CD4-positive, alpha-beta T cell treated with Interleukin-17A for 1 hour (primary cell): ENCODE measurements at regions not wholly inside any gene's neighbourhood (a gene's known extent, or its start where the extent isn't known, plus 50 kb on each side); places are given as distances from the start of the nearest gene placed in this dataset.
"Not testable (repeated sequence)": the region's sequence is repeated elsewhere in the genome, so short reads cannot be mapped to it uniquely, and the experiment has no call there.

ENCODE experiments used
- DNase-seq: peaks from one replicate; pipeline ENCODE4 v3.0.0-alpha.2; 2020

DNA sequence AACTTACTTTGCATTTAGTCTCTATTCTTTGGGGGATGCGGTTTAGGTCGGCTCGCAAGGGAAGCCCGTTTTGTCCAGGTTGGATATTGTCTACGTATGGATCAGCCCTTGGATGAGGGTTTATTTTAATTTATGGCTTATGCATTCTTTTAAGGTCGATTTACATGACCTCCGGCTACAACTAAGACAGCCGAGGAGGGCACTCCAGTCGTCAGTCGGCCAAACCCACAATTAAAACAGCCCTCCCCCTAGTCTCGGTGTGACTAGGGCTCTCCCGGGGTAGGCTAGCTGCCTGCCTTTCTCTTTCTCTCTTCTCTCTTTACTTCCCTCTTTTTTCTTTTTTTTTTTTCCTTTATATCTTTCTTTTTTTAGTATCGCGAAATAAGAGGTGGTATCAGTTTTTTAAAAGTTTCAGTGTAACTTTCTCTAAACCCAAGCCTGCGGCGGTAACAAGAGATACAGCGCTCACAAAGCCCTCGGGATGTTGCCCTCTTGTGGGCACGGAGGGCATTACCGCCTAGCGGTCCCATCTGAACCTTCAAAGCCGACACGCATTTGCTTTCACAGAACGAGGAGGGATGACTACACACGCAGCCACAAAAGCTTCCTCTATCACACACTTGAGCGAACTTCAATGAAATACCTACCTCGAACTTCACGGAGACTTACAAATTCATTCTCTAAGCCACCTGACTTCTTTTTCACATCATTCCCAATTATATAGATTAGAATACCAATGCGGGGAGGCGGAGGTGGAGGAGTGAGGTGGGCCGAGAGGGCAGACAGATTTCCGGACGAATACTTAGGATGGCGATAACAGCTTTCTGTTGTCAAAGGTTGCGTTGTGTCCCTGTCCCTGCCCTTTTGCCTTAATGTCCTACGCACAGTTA, 132.3 kb upstream of the C11orf58 start:
- DNase-seq, result peak; percentile 81

DNA sequence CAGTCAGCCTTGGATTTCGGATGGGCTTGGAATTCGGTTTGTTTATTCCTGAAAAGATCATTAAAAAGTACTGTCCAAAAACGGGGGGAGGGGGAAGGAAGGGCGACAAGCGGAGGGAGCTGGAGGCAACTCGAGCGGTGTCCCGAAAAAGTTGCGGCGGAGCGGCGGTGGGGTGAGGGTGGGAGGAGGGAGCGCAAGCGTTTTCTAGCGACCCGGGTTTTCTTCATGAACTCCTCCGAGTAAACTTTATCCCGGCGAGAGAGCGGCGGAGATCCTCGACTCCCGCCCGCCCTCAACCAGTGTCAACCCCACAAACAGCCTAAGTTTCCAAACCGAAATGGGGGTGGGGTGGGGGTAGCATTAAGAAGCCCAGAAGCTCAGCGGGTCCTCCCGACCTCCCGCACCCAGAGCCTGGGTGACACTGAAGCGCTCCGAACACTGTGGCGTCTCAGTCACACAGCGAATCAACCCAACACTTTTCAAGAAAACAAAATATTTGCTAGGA, 133.0 kb upstream of the C11orf58 start:
- no peak for DNase-seq

DNA sequence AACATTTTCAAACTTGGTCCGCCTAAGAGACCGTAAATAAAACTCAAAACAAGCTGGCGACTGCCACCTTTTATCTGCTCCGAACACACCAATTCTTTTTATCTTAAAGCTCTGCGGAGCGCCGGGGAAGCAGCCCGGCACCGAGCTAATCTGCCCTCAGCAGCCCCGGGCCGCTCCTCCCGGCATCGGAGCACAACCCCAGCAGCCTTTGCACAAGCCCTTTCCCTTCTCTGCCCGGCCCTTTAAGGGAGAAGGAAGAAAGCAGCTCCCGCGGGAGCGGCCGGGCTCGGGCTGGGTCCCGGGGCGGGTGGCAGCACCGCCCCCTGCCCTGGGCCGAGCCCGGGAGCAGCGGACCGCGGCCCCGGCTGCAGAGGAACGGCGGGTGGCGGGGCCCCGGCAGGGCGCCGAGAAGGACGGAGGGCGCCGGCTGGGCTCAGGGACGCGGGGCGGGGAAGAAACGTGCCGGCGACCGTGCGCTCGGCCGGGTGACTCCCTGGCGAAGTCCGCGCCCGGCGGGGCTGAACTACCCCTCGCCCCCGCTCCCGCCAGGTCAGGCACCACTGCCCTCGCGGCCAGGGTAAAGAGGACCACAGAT, 133.6 kb upstream of the C11orf58 start:
- no peak for DNase-seq

DNA sequence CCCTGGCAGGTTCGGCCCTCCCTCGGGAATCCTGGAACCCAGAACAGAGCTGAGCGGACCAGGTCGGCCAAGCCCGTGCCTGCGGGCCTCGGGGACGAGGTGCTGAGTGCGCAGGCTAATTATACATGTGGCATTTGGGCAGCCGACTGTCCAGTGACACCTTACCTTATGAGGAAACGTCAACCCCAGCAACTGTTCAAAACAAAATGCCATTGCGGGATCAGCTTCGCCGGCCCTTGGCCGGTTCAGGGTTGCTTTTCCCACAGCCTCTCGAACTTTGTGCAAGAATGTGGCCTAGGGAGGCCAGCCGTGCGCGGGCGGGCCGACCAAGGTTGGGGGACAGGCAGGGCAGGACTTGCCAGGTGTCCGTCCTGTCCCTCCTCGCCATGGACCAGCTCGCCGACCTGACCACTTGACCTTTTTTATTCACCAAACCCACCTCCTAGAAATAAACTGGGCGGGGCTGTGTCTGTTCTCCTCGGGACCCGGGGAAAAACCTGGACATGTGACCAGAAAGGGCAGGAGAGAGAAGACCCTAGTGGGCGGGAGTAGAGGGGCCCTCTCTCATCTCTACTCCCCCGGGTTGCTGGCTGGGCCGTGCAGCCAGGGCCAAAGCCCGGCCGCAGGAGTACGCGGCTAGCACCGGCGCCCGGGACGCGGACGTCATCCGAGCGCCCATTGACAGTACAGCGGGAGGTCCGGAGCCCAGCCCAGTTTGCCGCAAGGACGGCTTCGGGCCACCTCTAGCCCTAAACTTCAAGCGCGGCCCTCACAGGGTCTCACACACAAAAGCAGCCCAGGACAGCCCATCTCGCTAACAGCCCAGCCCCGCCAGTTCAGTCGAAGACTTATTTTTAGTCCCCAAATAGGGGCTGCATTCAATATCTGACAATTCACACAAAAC, 134.3 kb upstream of the C11orf58 start:
- DNase-seq, result no peak

DNA sequence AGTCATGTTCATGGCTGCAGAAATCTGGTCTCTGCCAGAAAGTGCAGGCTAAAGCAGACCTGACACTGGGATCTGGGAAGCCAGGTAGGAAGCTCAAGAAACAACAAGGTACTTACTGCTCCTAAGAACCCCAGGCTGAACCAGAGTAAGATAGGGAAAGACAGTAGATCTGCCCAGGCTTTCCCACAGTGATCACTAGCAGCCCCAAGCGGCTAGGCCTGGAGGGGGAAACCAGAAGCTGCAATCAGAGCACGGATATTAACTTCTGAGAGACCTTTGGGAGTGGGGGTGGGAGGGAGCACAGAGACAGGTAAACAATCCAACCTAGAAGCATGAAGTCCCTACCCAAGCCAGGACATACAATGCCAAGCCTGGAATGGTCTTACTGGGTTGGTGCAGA, 135.2 kb upstream of the C11orf58 start:
- DNase-seq, result no peak

DNA sequence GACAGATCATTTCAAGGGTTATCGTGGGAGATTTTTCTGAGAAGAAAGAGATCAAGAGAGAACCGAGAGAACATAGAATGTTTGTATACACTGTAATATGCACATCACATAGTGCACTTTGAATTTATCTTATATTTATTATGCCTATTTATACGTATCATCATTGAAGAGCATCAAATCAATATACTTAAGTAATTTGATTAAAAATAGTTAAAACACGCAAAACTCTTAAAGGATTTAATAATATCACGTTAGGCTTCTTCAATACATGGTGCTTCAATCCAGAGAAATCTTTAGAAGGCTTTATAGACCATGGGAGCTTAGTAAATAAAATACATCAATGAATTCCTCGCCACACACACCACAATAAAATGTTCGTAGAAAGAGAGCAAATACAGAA, 139.5 kb upstream of the C11orf58 start:
- DNase-seq, result no peak

DNA sequence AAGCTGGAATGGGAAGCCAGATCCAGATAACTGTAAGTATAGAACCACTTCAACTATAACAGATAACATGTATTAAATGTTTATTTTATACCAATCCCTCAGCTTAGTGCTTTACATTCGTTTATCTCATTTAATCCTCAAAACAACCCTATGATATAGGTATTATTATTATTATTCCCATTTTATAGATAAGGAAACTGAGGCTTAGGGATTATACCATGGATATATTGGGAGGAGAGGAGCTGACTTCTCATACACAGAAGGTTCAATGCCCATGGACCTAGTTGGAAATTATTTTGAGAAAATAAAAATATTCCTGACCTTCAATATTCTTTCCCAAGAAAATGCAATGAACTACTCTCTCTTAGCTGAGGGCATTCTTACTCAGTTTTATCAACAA, 140.4 kb upstream of the C11orf58 start:
- DNase-seq, result no peak

DNA sequence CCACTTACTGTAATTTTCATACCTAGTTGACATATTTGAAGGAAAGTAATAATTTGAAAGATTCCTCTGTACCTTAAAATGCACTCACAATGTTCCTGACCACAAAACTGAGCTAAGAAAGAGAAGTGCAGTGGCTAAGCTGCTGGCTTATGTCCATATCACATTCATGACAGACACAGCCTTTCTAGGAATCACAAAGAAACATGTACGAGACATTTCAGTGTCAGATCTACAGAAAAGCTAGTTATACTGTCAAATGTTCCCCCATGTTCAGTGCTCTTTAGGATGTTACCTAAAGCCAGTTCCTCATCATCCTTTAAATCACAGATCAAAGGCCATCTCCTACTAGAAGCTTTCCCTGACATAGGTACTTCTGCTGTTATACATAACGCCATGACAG, 142.2 kb upstream of the C11orf58 start:
- no peak for DNase-seq

DNA sequence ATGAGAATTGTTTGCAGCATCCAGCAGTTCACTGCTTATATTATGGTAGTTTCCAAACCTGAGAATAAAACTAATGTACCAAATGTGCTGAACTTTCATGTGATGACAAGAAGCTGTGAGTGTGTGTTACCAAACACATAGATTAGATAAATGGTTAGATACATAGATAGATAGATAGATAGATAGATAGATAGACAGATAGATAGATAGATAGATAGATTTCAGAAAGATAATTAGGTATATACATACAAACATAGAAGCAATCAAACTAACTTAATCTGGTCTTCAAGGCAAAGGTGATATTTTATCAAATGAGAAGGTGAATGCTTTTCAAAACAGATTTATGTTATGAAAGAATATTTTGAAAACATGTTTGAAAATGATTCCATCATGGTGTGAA, 147.3 kb upstream of the C11orf58 start:
- no peak for DNase-seq

DNA sequence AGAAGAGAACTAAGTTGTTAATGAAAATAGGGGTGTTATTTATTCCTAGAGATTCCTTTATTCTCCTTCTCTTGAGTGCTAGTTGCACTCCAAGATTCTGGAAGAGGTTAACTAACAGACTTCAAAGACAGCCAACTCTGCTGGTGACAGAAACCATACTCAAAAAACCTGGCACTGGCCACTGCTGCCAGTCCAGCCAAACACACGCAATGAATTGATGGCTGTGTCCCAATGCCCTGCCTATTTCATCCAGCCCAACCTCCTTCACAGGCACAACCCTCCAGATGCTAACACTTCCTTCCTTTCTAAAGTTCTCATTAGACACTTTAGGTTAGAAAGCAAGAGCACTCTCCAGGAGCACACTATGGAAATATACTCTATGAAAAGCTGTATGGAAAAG, 150.8 kb upstream of the C11orf58 start:
- DNase-seq, result no peak

DNA sequence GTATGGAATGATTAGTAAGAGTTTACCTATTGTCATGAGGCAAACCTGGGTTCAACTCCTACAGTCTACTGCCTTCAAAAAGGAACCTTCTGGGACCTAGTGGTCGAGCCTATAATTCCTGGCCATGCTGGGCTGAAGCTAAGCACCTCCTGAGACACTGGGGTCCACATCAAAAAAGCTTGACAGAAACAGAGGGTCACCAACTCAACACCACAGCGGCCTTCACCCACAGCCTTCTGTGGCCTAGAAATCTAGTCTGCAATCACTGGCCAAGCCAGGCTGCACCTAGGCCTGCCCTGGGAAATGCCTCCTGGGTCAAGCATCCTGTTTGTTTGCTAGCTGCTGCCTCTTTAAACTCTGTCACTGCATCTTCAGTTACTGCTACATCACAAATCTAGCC, 153.9 kb upstream of the C11orf58 start:
- no peak for DNase-seq

DNA sequence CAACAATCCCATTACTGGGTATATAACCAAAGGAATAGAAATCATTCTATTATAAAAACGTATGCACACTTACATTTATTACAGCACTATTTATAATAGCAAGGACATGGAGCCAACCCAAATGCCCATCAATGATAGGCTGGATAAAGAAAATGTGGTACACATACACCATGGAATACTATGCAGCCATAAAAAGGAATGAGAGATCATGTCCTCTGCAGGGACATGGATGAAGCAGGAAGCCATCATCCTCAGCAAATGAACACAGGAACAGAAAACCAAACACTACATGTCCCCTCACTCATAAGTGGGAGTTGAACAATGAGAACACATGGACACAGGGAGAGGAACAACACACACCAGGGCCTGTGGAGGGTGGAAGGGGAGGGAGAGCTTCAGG, 157.4 kb upstream of the C11orf58 start:
- DNase-seq, result not testable (repeated sequence)

DNA sequence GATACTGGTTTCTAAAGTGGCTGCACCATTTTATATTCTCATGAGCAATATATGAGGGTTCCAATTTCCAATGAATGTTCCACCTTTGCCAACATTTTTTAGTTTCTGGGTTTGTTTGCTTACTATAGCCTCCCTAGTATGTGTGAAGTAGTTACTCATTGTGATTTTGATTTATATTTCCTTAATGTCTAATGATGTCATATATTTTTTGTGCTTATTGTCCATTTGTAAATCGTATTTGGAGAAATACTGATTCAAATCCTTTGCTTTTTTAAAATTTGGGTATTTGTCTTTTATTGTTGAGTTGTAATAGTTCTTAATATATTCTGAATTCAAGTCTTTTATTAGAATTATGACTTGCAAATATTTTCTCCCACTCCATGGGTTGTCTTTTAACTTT, 161.0 kb upstream of the C11orf58 start:
- DNase-seq, result no peak

DNA sequence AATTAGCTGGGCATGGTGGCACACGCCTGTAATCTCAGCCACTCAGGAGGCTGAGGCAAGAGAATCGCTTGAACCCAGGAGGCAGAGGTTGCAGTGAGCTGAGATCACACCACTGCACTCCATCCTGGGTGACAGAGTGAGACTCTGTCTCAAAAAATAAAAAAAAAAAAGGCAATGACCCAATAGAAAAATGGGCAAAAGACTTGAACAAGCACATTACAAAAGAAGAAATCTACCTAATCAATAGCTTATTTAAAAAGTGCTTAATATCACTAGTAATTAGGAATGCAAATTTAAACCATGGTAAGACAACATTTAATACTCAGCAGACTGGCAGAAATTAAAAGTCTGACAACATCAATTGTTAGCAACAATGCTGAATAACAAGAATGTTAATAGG, 163.6 kb upstream of the C11orf58 start:
- not testable (repeated sequence) for DNase-seq

DNA sequence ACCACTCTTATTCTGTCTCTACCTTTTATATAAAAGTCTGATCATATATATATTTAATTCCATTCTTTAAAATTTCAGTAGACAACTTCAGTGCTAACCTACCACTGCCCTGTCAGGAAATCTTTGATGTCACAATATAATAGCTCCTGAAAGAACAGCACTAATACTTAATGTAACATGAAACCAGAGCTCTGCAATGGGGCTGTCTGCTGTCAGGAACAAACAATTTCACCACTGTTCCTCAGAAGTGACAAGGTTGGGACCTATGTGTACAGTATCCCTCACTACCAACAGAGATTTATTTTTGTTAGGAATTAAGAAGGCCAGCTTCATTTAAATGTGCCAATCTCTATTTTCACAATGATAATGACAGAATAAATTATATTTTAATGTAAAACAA, 165.5 kb upstream of the C11orf58 start:
- DNase-seq, result no peak

DNA sequence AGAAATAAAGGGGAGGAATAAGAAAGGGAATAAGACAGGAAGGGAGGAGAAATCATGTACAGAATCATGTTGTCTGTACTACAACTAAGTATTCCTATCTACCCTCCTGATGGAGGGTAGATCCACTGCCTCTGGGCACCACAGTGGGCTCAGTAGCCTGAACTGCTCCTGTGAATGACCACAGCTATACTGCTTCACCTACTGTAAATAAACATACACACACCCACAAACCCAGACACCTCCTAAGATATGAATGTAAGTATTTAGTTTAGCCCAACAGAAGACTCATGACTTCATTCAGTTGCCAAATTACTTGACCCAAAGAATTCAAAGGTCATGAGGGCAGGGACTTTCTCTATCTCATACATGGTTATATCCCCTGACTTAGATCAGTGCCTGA, 177.3 kb upstream of the C11orf58 start:
- DNase-seq, result no peak

DNA sequence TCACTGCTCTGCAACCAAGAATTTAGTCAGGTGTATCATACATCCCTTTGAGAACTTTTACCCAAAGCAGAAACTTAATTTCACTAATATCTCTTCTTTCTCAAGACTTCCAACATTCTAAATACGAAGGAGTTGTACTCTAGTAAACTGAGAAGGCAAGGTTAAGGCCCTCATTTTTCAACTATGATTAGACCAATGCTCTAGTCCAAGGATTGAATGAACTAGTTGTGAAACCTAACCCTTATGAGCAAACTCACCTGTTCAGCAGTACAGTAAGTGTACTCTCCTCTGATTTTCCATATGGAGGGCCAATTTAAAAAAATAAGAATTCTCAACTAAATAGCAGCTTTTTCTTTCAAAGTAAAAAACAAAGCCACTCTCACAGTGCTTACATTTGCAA, 180.0 kb upstream of the C11orf58 start:
- no peak for DNase-seq

DNA sequence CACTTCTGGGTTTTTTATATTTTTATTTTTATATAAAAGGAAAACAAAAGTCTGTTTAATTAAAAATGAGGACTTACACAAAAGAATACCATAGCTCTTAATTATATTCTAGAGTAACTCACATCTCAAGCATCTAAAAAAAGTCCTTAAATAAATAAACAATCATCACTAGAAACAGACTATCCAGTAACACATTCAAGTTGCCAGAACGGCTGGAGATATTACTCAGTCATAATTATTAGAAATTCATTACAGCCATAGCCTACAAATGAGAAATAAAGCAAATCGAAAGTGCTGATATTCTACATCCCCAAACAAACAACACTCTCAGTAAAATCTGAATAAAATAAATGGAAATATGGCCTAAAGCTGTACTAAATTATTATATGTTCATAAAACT, 182.5 kb upstream of the C11orf58 start:
- DNase-seq, result no peak

DNA sequence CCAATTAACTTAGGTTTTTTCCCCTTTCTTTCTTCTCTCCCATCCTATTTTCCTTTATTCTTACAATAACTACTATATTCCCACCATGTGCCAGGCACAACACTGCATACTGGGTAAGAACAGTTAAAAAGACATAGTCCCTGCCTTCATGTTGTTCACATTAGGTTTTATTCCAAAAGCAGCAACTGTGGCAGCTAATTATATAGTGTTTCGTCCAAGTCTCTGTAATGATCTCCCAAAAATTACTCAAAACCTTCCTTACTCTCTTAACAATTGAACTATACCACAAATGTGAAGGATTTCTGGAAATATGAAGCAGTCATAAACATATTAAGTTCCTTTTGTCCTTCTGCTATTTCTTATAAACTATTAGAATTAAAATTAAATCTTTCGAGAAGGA, 184.1 kb upstream of the C11orf58 start:
- DNase-seq, result no peak

DNA sequence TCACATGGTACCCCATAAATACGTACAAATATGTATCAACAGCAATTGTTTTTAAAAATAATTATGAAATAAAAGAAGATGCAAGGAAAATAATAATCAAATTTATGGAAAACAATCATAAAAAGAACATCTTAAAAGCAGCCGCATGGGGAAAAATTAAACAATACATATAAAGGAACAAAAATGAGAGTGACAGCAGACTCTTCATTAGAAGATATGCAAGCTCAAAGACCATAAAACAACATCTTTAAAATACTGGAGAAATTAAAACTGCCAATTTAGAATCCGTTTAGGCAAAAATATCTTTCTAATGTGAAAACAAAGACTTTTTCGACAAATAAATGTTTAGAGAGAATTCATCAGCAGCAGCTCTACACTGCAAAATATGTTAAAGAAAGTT, 190.6 kb upstream of the C11orf58 start:
- no peak for DNase-seq

DNA sequence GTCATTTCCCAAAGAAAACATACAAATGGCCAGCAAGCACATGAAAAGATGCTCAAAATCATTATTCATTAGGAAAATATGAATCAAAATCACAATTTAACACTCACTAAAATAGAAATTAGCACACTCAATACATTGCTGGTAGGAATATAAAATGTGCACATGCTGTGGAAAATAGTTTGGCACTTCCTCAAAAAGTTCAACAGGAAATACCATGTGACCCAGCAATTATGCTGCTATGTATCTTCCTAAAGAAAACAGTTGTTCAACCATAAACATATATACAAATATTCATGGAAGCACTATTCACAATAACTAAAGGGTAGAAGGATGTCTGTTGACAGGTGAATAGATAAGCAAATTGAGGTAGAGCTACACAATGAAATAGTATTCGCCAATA, 187.3 kb upstream of the SOX6 start:
- DNase-seq, result no peak

DNA sequence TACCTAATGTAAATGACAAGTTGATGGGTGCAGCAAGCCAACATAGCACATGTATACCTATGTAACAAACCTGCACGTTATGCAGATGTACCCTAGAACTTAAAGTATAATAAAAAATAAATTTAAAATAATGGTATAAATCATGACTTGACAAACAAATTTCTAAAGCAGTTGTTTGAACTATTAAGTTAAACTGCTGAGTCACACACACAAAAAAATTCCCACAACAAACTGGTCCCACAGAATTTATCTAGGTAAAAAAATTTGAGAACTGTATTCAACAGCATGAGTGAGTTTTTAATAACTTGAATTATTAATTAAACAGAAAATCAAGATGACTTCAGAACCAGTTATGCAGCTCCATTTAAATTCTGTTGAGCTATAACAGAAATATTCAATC, 186.0 kb upstream of the SOX6 start:
- DNase-seq, result no peak

DNA sequence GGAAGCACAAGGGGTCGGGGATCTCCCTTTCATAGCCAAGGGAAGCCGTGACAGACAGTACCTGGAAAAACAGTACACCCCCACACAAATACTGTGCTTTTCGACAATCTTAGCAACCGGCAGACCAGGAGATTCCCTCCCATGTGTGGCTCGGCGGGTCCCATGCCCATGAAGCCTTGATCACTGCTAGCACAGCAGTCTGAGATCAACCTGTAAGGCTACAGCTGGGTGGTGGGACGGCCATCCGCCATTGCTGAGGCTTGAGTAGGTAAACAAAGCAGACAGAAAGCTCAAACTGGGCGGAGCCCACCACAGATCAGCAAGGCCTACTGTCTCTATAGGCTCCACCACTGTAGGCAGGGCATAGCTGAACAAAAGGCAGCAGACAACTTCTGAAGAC, 180.2 kb upstream of the SOX6 start:
- DNase-seq, result no peak

DNA sequence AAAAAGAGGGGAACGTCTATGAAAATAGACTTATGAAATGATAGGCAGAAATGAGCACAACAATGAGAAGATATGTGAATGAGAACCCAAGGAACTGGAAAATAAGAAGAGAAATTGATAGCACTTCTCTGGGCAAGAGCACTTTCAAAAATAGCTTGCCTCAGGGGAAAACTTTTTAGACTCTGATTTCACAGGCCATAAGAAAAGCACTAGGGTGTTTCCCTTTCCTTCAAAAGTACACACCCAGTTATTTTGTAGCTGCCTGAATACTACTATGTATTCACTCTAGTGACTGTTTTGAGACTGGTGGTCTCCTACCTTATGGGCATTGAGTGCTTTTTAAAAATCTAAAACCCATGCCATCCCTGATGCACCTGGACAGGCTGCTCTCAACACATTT, 172.3 kb upstream of the SOX6 start:
- DNase-seq, result no peak
